ENCODE measurements at regions not wholly inside any gene's neighbourhood (a gene's known extent, or its start where the extent isn't known, plus 50 kb on each side); places are given as distances from the start of the nearest gene placed in this dataset.

- TF ChIP-seq CTCF (IDR thresholded peaks at IDR 0.05) = no peak
- TF ChIP-seq ZFX (IDR thresholded peaks at IDR 0.05; ENCODE audit: borderline replicate concordance) = no peak
Observed at GRCh38 chr18:60649107-60649506, 276.5 kb upstream of the MC4R start.
